SK-N-MC (cell line): ENCODE measurements at regions not wholly inside any gene's neighbourhood (a gene's known extent, or its start where the extent isn't known, plus 50 kb on each side); places are given as distances from the start of the nearest gene placed in this dataset.

Experiments
- EZH2 ChIP-seq: fragments of 200-600 bp; sonication (generic); IDR thresholded peaks from one replicate; pipeline ENCODE4 v1.6.1; 2017; ENCODE audit warnings: antibody characterized with exemption
- POLR2AphosphoS5 ChIP-seq: IDR thresholded peaks from 2 replicates; pipeline ENCODE4 v1.6.1; 2012; ENCODE audit warnings: mild to moderate bottlenecking, low read depth, low read length, borderline replicate concordance

GRCh38 chr2:128815248-128815647 lies 496.6 kb upstream of the HS6ST1 start:
- no peak for TF ChIP-seq POLR2AphosphoS5
- TF ChIP-seq EZH2 = no peak
